Skeletal muscle satellite cell (primary cell): ENCODE measurements at regions not wholly inside any gene's neighbourhood (a gene's known extent, or its start where the extent isn't known, plus 50 kb on each side); places are given as distances from the start of the nearest gene placed in this dataset.
"Not testable (repeated sequence)": the region's sequence is repeated elsewhere in the genome, so short reads cannot be mapped to it uniquely, and the experiment has no call there.

ENCODE experiments used
- H3K27me3 ChIP-seq: 2 replicates; pipeline ENCODE4 v1.7.0; 2013; ENCODE audit warnings: low read length; ENCODE audit not compliant: control insufficient read depth, insufficient read depth
- H3K36me3 ChIP-seq: 2 replicates; pipeline ENCODE4 v1.7.0; 2013; ENCODE audit warnings: mild to moderate bottlenecking, control low read depth, low read length; ENCODE audit not compliant: insufficient read depth
- H3K4me1 ChIP-seq: 2 replicates; pipeline ENCODE4 v1.7.0; 2013; ENCODE audit warnings: low read length; ENCODE audit not compliant: control insufficient read depth, insufficient read depth
- H3K4me2 ChIP-seq: 2 replicates; pipeline ENCODE4 v1.7.0; 2013; ENCODE audit warnings: mild to moderate bottlenecking, low read length
- H3K4me3 ChIP-seq: 2 replicates; pipeline ENCODE4 v1.7.0; 2013; ENCODE audit warnings: low read length
- H3K9ac ChIP-seq: 2 replicates; pipeline ENCODE4 v1.7.0; 2013; ENCODE audit warnings: mild to moderate bottlenecking, low read depth, low read length, moderate library complexity
- H3K9me3 ChIP-seq: replicated peaks from 2 replicates; pipeline ENCODE4 v1.7.0; 2013; ENCODE audit warnings: mild to moderate bottlenecking, control low read depth, low read length

DNA sequence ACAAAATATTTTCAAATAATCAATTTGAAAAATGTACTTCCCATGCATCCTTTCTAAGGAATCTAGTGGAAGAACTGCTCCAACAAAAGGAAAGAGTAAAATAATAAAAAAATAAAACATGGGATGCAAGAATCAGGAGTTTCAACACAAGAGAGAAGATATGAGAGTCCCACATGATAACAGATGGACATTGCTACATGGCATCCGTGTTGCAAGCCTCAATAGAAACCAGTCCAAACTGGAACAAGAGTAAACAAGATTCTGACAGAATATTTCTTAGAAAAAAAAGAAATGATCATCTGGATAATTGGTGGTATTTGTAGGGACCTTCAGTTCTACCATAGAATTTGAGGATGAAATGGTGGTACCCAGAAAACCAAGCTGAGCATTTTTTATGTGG, 186.8 kb downstream of the FRK start:
- no peak overlapping the region for H3K9ac ChIP-seq
- H3K36me3 ChIP-seq, result no peaks in the 10 kb centered on the region
- H3K4me3 ChIP-seq, result no peak overlapping the region
- no peaks in the 10 kb centered on the region for H3K9me3 ChIP-seq
- H3K4me2 ChIP-seq, result no peak overlapping the region
- H3K27me3 ChIP-seq, result no peaks in the 10 kb centered on the region
- no peaks in the 10 kb centered on the region for H3K4me1 ChIP-seq

GRCh38 chr6:115870464-115870863, 190.2 kb downstream of the FRK start:
- Histone ChIP-seq H3K4me1 (no peaks in the 10 kb centered on the region), H3K9me3 (no peaks in the 10 kb centered on the region), H3K4me3 (no peak overlapping the region)

DNA sequence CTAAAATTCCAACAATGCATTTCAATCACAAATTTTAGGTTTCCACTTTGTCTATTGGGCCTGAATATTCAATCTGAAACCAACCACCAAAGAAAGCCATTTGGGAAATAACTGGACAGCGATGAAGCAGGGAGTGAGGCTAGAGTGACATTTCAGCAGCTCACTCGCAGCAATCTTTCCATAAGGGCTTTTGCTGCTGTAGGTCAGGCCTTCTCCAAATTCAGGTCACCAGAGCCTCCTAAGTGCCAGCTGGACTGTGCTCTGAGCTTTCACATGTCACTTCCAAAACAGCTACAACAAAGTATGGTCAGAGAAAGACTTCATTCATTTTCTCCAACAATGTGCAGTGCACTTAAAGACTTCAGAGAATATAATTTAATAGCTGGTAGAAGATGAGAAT, 194.8 kb downstream of the FRK start:
- no peaks in the 10 kb centered on the region for H3K4me1 ChIP-seq
- no peaks in the 10 kb centered on the region for H3K27me3 ChIP-seq
- H3K36me3 ChIP-seq, result no peaks in the 10 kb centered on the region
- no peak overlapping the region for H3K4me3 ChIP-seq
- no peak overlapping the region for H3K9ac ChIP-seq
- no peaks in the 10 kb centered on the region for H3K9me3 ChIP-seq
- H3K4me2 ChIP-seq, result no peak overlapping the region

More at GRCh38 chr6:115870464-115870863, 190.2 kb downstream of the FRK start:
- Histone ChIP-seq H3K27me3 (no peaks in the 10 kb centered on the region), H3K9ac (no peak overlapping the region), H3K4me2 (no peak overlapping the region), H3K36me3 (no peaks in the 10 kb centered on the region)

DNA sequence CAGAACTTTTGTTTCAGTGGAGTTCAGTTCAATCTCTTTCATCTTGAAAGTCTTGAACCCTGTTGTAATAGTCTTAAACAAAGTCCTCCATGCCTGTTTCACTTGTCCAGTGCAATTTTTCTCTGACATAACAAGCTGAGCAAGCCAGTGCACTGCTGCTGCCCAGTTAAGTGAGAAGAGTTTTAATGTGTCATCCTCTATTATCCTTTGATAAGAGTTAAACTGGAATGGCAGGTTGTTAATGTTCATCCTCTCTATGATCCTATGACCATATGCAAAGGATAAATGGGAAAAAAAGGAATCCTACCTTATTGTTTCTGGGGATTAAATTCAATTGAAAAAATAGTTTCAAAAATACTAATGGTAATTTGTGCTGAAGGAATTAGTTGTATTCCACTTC, 197.5 kb downstream of the FRK start:
- no peaks in the 10 kb centered on the region for H3K36me3 ChIP-seq
- no peaks in the 10 kb centered on the region for H3K9me3 ChIP-seq
- no peaks in the 10 kb centered on the region for H3K4me1 ChIP-seq
- no peak overlapping the region for H3K4me2 ChIP-seq
- no peaks in the 10 kb centered on the region for H3K27me3 ChIP-seq
- no peak overlapping the region for H3K4me3 ChIP-seq
- no peak overlapping the region for H3K9ac ChIP-seq

- H3K4me1 ChIP-seq, H3K27me3 ChIP-seq, H3K9me3 ChIP-seq, H3K4me2 ChIP-seq, H3K4me3 ChIP-seq, H3K9ac ChIP-seq, H3K36me3 ChIP-seq: not testable (repeated sequence)
Measured at GRCh38 chr6:115861658-115862057, 199.0 kb downstream of the FRK start.

GRCh38 chr6:115859577-115859976, 201.1 kb downstream of the FRK start:
- not testable (repeated sequence) for H3K4me2 ChIP-seq, H3K36me3 ChIP-seq, H3K4me1 ChIP-seq, H3K4me3 ChIP-seq, H3K9me3 ChIP-seq, H3K9ac ChIP-seq, H3K27me3 ChIP-seq

DNA sequence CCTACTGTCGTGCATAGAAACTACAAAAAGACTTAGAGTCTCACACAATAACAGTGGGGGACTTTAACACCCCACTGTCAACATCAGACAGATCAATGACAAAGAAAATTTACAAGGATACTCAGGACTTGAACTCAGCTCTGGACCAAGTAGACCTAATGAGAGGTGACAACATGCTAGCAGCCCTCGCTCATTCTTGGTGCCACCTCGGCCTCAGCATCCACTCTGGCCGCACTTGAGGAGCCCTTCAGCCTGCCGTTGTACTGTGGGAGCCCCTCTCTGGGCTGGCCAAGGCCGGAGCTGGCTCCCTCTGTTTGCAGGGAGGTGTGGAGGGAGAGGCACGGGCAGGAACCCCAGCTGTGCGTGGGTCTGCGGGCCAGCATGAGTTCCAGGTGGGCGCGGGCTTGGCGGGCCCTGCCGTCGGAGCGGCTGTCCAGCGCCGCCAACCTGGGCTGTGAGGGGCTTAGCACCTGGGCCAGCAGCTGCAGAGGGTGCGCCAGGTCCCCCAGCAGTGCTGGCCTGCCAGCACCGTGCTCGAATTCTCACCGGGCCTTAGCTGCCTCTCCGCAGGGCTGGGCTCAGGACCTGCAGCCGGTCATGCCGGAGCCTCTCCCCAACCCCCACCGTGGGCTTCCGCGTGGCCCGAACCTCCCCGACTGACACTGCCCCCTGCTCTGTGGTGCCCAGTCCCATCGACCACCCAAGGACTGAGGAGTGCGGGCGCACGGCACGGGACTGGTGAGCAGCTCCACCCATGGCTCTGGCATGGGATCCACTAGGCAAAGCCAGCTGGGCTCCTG, 205.6 kb downstream of the FRK start:
- Histone ChIP-seq H3K4me2 (no peak overlapping the region), H3K4me1 (no peaks in the 10 kb centered on the region), H3K4me3 (no peak overlapping the region)

DNA sequence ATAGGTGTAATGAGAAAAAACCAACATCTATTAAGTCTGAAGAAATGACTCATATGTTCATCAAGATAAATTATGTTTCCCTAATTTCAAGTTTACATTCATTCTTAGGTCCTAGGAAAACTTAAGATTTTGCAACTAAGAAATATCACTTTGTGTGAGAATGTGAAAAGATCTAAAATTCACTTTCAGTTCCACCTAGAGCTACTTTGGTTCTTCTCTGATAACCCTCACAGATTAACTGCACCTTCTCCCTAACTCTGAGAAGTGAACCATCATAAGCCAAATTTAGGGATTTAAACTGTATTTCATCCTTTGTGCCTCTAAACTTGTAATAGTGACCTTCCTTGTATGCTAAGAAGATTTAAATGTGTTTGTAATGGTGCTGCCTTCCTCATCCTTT, 213.0 kb downstream of the FRK start:
- Histone ChIP-seq H3K36me3 (no peaks in the 10 kb centered on the region), H3K27me3 (no peaks in the 10 kb centered on the region), H3K9ac (no peak overlapping the region), H3K9me3 (no peaks in the 10 kb centered on the region), H3K4me3 (no peak overlapping the region), H3K4me2 (no peak overlapping the region), H3K4me1 (no peaks in the 10 kb centered on the region)

More for the DNA sequence above, 205.6 kb downstream of the FRK start:
- H3K9me3 ChIP-seq, result no peaks in the 10 kb centered on the region
- no peak overlapping the region for H3K9ac ChIP-seq
- H3K36me3 ChIP-seq, result no peaks in the 10 kb centered on the region
- no peaks in the 10 kb centered on the region for H3K27me3 ChIP-seq

GRCh38 chr6:115843945-115844344, 216.7 kb downstream of the FRK start:
- Histone ChIP-seq H3K4me3 (no peak overlapping the region), H3K4me1 (no peaks in the 10 kb centered on the region), H3K27me3 (no peaks in the 10 kb centered on the region), H3K9me3 (no peaks in the 10 kb centered on the region), H3K4me2 (no peak overlapping the region), H3K36me3 (no peaks in the 10 kb centered on the region), H3K9ac (no peak overlapping the region)

DNA sequence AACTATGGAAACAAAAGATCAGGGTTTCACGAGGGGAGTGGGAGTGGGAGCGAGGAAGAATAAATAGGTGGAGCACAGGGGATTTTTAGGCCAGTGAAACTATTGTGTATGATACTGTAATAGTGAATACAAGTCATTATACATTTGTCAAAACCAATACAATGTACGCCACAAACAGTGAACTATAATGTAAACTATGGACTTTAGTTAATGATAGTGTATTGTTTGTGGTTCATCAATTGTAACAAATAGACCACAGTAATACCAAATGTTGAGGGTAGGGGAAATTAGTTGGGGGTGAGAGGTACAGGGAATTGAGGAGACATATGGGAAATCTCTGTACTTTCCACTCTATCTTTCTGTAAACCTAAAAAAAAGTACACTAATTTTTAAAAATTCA, 218.4 kb downstream of the FRK start:
- no peaks in the 10 kb centered on the region for H3K9me3 ChIP-seq
- no peaks in the 10 kb centered on the region for H3K4me1 ChIP-seq
- H3K9ac ChIP-seq, result no peak overlapping the region
- H3K27me3 ChIP-seq, result no peaks in the 10 kb centered on the region
- no peaks in the 10 kb centered on the region for H3K36me3 ChIP-seq
- no peak overlapping the region for H3K4me3 ChIP-seq
- no peak overlapping the region for H3K4me2 ChIP-seq

GRCh38 chr6:115839583-115840181, 221.0 kb downstream of the FRK start:
- Histone ChIP-seq H3K4me2 (no peak overlapping the region), H3K4me3 (no peak overlapping the region), H3K36me3 (no peaks in the 10 kb centered on the region), H3K9ac (no peak overlapping the region), H3K4me1 (no peaks in the 10 kb centered on the region), H3K27me3 (no peaks in the 10 kb centered on the region), H3K9me3 (no peaks in the 10 kb centered on the region)
